PFSK-1 (cell line): ENCODE measurements at regions not wholly inside any gene's neighbourhood (a gene's known extent, or its start where the extent isn't known, plus 50 kb on each side); places are given as distances from the start of the nearest gene placed in this dataset.

Experiments
- FOXP2 ChIP-seq: optimal IDR thresholded peaks from 2 replicates; pipeline ENCODE3; 2011; ENCODE audit warnings: borderline replicate concordance, control low read depth, inconsistent platforms; ENCODE audit not compliant: insufficient read depth; ENCODE audit errors: extremely low read length, extremely low read depth
- POLR2AphosphoS5 ChIP-seq: IDR thresholded peaks from 2 replicates; pipeline ENCODE4 v1.6.1; 2012; ENCODE audit warnings: low read depth, mild to moderate bottlenecking, control low read depth, low read length, moderate library complexity
- SIN3A ChIP-seq: IDR thresholded peaks from 2 replicates; pipeline ENCODE4 v1.6.1; 2012; ENCODE audit warnings: mild to moderate bottlenecking, low read length, moderate library complexity, borderline replicate concordance; ENCODE audit not compliant: insufficient read depth
- TAF1 ChIP-seq: IDR thresholded peaks from 2 replicates; pipeline ENCODE4 v1.6.1; 2012; ENCODE audit warnings: low read length, control low read depth, borderline replicate concordance; ENCODE audit not compliant: insufficient read depth
- TF ChIP-seq, protein P1 (sequence below), 2 experiments: IDR thresholded peaks; 2 replicates each; pipeline versions ENCODE4 v1.6.1 to v1.8.0; 2011 to 2012; ENCODE audit warnings: low read depth in 2 of 2, low read length in 2 of 2, control low read depth in 1 of 2, inconsistent platforms in 1 of 2, mild to moderate bottlenecking in 1 of 2, moderate library complexity in 1 of 2; ENCODE audit not compliant: insufficient read depth in 1 of 2

GRCh38 chrX:45986971-45987370, 558.2 kb downstream of the ZNF674 start:
- TF ChIP-seq, protein P1, sequence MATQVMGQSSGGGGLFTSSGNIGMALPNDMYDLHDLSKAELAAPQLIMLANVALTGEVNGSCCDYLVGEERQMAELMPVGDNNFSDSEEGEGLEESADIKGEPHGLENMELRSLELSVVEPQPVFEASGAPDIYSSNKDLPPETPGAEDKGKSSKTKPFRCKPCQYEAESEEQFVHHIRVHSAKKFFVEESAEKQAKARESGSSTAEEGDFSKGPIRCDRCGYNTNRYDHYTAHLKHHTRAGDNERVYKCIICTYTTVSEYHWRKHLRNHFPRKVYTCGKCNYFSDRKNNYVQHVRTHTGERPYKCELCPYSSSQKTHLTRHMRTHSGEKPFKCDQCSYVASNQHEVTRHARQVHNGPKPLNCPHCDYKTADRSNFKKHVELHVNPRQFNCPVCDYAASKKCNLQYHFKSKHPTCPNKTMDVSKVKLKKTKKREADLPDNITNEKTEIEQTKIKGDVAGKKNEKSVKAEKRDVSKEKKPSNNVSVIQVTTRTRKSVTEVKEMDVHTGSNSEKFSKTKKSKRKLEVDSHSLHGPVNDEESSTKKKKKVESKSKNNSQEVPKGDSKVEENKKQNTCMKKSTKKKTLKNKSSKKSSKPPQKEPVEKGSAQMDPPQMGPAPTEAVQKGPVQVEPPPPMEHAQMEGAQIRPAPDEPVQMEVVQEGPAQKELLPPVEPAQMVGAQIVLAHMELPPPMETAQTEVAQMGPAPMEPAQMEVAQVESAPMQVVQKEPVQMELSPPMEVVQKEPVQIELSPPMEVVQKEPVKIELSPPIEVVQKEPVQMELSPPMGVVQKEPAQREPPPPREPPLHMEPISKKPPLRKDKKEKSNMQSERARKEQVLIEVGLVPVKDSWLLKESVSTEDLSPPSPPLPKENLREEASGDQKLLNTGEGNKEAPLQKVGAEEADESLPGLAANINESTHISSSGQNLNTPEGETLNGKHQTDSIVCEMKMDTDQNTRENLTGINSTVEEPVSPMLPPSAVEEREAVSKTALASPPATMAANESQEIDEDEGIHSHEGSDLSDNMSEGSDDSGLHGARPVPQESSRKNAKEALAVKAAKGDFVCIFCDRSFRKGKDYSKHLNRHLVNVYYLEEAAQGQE (IDR thresholded peaks at IDR 0.05; ENCODE audit: insufficient read depth in 1 of 2, low read depth in 2 of 2, low read length in 2 of 2), result no peak
- TF ChIP-seq SIN3A (no peak), FOXP2 (no peak), TAF1 (no peak), POLR2AphosphoS5 (no peak)

DNA sequence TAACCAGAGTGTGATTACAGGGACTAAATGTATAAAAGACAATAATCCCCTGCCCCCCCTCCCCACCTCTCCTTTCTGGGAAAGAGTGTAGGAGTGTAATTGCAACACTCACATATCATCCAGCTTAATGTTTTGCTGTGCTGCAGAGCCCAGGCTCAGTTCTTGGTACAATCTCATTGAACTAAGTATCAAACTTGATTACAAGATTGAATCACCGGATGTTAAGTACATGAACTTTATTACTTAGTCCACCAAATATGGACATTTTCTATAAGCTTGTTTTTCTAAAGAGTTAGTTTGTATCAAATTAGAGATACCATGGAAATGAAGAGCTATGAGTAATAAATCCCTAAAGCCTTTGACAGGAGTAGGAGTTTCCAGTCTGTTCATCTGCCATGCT, 559.1 kb downstream of the ZNF674 start:
- TF ChIP-seq, protein P1 (IDR thresholded peaks at IDR 0.05; ENCODE audit: insufficient read depth in 1 of 2, low read depth in 2 of 2, low read length in 2 of 2), result no peak

DNA sequence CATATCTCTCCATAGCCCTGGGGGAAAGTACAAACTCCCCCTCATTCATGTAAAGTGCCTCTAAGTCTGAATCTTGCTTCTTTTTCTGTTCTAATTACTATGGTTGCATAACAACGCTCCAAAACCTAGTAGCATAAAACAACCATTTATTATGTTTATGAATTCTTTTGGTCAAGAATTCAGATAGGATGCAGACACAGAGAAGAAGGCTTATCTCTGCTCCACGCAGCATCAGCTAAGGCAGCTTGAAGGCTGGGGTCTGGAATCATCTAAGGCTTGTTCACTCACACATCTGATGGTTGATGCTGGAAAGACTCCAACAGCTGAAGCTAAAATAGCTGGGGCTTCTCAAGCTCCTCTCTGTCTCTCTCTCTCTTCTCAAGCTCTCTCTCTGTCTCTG, 564.5 kb downstream of the ZNF674 start:
- TF ChIP-seq, protein P1 (IDR thresholded peaks at IDR 0.05; ENCODE audit: insufficient read depth in 1 of 2, low read depth in 2 of 2, low read length in 2 of 2), result no peak
- TF ChIP-seq FOXP2 (no peak), SIN3A (no peak), POLR2AphosphoS5 (no peak), TAF1 (no peak)

GRCh38 chrX:45975633-45976032, 569.6 kb downstream of the ZNF674 start:
- TF ChIP-seq SIN3A (no peak), TAF1 (no peak), POLR2AphosphoS5 (no peak), FOXP2 (no peak)
- TF ChIP-seq, protein P1 (IDR thresholded peaks at IDR 0.05; ENCODE audit: insufficient read depth in 1 of 2, low read depth in 2 of 2, low read length in 2 of 2), result no peak

DNA sequence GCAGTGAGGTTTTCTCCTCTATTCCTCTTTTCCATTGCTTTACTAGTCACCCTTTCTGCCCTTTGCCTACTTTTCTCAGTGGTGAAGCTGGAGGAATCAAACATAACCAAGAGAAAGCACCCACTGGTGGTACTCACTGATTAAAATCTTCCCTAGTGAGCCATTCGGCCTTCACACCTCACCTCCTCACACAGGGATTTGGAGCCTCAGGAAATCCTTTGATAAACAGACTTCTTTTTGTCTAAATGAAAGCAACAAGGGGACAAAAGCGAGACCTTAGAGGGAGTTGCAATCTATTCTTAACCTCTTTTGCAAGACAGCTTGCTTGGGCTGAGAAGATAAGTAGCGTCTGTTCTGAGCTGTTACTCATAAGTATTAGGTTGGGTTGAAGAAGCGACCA, 572.6 kb downstream of the ZNF674 start:
- TF ChIP-seq, protein P1 (IDR thresholded peaks at IDR 0.05; ENCODE audit: insufficient read depth in 1 of 2, low read depth in 2 of 2, low read length in 2 of 2), result no peak
- no peak for TF ChIP-seq POLR2AphosphoS5
- no peak for TF ChIP-seq TAF1
- TF ChIP-seq FOXP2, result no peak
- no peak for TF ChIP-seq SIN3A
